H1 (cell line): ENCODE measurements at regions not wholly inside any gene's neighbourhood (a gene's known extent, or its start where the extent isn't known, plus 50 kb on each side); places are given as distances from the start of the nearest gene placed in this dataset.

Experiments
- CEBPB ChIP-seq: IDR thresholded peaks from 2 replicates; pipeline ENCODE4 v1.6.1; 2012; ENCODE audit warnings: low read depth, low read length
- CTCF ChIP-seq, 3 experiments: IDR thresholded peaks; 1 replicate in 2 of 3; 2 replicates in 1 of 3; pipeline versions ENCODE4 v1.5.1 to v1.6.1; 2011; ENCODE audit warnings: low read length in 3 of 3, mild to moderate bottlenecking in 3 of 3, inconsistent platforms in 2 of 3, low read depth in 1 of 3, moderate library complexity in 1 of 3; ENCODE audit not compliant: insufficient read depth in 1 of 3; ENCODE audit errors: control extremely low read depth in 1 of 3
- EGR1 ChIP-seq: IDR thresholded peaks from 2 replicates; pipeline ENCODE4 v1.6.1; 2011; ENCODE audit warnings: low read depth, low read length, borderline replicate concordance
- EZH2 ChIP-seq: fragments of 200-600 bp; sonication (generic); IDR thresholded peaks from 2 replicates; pipeline ENCODE4 v1.7.1; 2012; ENCODE audit warnings: low read depth, mild to moderate bottlenecking, moderate library complexity, low read length, inconsistent platforms; ENCODE audit not compliant: severe bottlenecking
- GTF2F1 ChIP-seq: IDR thresholded peaks from 2 replicates; pipeline ENCODE4 v1.6.1; 2012; ENCODE audit warnings: low read depth, low read length, improper control_type of control experiment, borderline replicate concordance

- no peak for TF ChIP-seq CTCF (IDR thresholded peaks at IDR 0.05; ENCODE audit: control extremely low read depth in 1 of 3, insufficient read depth in 1 of 3, low read depth in 1 of 3, low read length in 3 of 3)
- no peak for TF ChIP-seq GTF2F1
- TF ChIP-seq EZH2 = no peak
- no peak for TF ChIP-seq EGR1
- no peak for TF ChIP-seq CEBPB
Measured at GRCh38 chr6:51268666-51269065, 450.0 kb downstream of the TFAP2B start (continued).
